T follicular helper cell (primary cell): ENCODE measurements at regions not wholly inside any gene's neighbourhood (a gene's known extent, or its start where the extent isn't known, plus 50 kb on each side); places are given as distances from the start of the nearest gene placed in this dataset.

Experiments used
- DNase-seq: peaks from one replicate; pipeline ENCODE4 v3.0.0-alpha.2; 2020; ENCODE audit warnings: low read depth

DNA sequence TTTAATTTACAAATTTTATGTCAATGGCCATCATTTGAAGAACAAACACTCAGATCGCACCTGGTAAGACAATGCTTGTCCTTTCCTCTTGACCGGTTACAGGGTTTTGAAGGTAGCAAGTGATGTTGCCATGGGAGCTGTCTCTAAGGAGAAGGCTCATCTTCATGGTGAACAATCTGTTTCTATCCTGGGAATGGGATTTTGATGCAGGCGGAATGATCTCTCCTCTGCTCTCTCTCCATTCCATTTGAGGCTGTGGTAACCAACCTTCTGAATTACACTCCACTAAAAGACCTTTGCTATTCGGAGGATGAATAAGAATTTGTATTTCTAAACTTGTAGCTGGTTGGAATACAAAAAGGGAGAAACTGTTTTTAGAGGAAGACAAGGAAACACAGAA lies 57.9 kb upstream of the SLC5A9 start:
- no peak for DNase-seq

DNA sequence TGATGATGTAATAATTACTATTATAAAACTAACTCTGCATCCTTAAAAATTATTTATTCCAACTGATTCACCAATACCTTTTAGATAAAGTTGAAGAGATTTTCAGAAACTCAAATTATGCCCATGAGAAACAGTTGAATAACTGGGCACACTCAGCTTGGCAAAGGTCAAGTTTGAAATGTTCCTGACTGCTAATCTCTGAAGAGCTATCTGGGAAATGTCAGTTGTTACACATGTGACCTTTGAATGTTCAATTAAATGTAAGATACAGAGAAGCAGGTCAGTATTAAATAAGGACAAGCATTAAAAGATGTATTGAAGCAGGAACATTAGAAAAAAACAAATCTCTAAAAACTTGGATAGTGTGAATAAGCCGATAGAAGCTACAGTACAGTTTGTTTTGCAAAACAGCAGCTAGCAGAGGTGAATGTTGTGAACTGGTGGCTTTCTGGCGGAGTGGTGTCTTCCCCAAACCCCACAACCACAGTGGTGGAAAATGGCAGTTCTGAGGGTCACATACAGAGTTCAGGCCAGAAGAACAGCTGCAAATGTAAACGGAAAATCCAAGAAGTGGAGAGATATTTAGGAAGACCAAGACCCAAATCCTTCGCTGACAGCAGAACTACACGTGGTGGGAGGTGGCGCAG lies 61.9 kb upstream of the SLC5A9 start:
- DNase-seq, result no peak

DNA sequence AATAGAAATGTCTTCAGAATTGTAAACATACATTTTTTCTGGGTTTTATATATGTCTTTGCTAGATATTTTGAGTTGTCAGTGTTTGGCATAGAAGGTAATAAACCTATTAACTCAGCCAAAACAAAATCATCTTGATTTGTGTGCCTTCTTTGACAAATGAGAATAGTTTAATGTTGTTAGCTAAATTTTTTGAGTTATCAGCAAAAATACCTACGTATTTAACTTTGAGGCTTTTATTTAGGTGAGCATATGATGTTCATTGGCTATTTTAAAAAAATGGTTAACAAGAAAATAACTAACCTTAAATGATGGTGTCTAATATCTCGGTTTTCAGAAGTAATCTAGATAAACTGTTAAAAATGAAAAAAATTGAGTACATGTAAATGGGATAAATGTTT lies 83.2 kb upstream of the SLC5A9 start:
- no peak for DNase-seq

DNA sequence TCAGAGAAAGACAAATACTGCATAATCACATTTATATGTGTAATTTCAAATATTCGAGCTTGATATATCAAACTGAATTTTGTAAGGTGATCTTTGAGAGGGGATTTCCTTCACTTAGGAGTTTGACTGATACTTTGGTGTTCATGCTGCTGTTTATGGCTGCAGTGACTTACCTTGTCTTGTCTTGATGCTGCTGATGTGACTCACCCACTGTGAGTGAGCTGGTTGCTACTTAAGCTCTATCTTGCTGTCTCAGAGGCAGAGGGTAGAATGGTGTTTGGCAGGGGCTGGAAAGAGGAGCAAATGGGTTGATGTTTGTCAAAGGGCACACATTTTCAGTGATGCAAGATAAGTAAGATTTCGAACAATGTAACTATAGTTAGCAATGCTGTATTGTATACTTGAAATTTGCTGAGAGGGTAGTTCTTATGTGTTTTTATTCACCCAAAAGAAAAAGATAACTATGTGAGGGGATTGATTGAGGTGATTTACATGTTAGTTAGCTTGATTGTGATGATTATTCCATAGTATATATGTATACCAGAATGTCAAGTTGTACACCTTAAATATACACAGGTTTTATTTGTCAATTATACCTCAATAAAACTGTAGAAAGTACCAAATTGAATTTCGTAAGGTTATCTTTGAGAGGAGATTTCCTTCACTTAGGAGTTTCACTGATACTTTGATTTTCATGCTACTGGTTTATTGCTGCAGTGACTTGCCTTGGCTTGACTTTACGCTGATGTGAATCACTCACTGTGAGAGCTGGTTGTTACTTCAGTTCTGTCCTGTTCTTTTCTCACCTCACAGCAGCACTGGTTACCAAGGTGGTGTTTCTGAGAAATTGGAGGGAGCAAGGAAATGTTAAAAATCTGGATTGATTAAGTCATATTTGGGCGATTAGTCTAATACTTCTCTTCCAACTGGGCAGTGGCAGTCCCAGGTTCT lies 94.5 kb upstream of the SLC5A9 start:
- DNase-seq, result no peak

DNA sequence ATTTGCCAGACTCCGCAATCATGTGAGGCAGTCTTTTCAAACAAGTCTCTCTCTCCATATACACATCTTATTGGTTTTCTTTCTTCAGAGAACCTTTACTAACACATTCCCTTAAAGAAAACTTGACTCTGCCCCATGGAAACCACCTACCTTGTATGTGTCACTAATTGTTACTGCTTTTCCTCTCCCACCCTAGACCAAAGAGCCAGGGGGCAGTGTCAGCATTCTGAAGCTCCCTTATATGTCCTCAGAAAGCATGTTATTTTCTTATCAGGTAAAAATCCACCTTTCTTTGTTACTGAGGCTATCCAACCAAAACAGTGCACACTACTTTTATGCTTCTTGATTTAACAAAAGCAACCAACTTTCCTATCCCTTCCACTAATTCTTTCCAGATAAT lies 98.9 kb upstream of the SLC5A9 start:
- no peak for DNase-seq

DNA sequence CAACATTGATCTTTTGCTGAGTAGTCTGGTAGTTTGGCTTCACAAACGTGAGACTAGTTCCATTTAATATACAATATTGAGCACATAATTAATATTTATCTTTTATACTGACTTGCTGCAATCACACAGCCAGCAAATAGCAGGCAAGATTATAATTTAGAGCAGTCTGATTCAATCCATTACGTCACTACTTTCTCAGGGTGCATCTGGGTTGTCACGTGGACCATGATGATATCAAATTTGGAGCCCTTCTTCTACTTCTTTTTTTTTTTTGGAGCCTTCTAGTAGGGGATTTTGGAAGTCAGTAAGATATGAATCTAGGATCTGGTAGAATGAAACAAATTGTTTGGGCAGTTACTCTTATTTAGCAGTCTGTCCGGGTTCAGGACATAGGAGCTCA lies 100.6 kb upstream of the SLC5A9 start:
- no peak for DNase-seq

DNA sequence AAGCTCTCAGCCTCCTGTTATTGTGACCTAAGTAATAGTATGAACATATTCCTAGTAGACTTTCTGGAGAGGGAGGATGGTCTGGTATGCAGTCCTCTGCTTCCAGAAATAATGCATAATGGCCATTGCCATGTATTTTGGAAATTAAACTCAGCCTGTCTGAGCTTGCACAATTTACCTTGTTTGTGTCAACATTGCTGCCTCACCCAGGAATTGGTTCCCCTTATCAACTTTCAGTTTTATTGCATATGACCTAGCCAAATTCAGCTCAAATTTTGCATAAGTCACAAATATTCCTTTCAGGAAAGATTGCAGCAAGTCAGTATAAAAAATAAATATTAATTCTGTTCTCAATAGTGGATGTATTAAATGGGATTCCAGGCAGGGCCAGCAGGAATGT lies 101.9 kb upstream of the SLC5A9 start:
- no peak for DNase-seq

DNA sequence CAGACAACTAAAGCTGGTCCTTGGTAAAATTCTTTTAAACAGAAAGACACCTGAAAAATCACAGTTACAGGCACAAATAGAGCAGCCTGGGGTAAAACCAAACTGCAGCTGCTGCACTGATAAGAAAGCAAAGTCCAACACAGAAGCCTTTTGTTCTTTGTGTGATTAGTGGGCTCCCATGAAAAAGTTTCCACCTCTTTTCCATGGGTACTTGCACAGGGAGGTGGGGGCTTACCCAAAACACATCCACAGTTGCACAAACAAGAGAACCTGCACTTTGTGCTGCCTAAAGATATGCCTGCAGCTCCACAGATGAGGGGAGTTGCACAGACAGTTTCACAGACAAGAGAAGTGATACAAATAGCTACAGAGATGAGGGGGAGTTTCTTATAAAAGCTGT lies 106.7 kb upstream of the SLC5A9 start:
- no peak for DNase-seq

DNA sequence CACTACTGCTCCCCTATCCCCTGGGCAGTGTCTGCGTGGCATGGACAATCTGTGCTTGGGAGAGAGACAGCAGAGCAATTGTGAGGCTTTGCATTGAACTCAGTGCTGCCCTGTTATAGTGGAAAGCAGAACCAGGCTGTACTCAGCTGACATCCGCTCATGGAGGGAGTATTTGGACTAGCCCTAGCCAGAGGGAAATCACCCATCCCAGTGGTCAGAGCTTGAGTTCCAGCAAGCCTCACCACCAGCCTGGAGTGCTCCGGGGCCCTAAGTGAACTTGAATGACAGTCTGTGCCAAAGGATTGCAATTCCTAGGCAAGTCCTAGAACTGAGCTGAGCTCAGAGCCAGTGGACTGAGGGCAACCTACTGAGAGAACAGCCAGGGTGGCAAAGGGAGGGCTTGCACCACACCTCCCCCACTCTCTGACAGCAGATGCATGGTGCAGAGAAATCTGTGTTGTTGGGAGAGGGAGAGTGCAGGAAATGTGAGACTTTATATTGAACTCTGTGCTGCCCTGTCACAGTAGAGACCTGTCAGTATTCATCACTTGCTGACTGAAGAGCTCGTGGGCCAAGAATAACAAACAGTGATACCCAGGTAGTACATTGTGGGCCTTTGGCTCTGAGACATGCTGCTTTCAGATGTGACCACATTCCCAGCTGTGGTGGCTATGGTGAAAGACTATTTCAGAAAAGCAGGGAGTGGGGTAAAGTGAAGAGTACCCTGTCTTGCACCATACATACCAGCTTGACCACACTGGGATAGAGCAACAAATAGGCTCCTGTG lies 107.7 kb upstream of the SLC5A9 start:
- DNase-seq, result no peak

DNA sequence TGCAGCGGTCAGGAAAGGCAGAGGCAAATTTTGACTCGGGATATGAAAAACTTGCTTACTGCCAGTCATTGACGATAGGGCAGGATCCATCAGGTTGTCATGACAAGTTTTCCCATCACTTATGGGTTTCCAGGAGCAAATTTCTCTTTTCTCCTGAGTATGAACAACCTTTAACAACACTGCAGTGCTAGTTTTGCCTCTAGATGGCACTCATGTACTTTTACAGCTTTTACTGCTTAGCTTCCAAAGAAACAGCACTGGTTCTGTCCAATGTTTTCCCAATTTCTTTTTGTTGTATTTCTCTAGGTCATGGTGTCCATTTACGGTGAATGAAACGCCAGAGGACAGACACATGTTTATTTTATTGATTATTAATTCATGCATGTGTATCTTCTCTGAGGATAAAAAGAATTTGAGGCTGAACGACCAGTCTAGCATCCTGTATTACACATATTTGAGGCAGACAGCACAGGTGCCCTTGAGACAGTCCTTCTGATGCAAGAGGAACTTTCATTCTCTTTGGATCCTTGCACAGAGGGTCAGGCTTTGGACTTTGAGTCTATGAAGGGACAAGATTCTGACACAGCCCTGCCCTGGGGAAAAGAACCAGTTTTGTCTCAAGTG lies 112.3 kb upstream of the TRABD2B start:
- no peak for DNase-seq

DNA sequence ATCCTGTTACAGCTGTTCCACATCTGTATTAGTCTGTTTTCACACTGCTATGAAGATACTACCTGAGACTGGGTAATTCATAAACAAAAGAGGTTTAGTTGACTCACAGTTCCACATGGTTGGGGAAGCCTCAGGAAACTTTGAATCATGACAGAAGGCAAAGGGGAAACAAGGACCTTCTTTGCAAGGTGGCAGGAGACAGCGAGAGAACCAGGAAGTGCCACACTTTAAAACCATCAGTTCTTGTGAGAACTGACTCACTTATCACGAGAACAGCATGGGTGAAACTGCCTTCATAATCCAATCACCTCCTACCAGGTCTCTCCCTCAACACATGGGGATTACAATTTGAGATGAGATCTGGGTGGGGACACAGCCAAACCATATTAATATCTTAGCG lies 110.3 kb upstream of the TRABD2B start:
- no peak for DNase-seq

DNA sequence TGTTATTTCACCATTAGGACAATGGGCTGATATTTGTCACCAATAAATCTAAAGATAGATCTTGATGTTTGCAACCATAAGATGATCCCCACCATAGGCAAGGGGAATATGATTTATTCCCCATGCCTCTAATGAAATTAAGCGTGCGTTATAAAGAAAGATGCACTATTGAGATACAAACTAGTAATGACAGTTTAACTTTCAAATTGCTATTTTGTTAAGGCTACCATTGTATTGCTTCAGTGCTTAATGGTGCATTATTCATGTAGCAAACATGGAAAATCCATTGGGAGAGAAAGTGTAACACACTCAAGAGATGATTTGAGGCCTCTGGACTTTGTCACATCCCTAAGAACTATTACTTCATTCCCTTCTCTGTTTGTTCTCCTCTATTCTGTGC lies 108.9 kb upstream of the TRABD2B start:
- DNase-seq, result no peak

DNA sequence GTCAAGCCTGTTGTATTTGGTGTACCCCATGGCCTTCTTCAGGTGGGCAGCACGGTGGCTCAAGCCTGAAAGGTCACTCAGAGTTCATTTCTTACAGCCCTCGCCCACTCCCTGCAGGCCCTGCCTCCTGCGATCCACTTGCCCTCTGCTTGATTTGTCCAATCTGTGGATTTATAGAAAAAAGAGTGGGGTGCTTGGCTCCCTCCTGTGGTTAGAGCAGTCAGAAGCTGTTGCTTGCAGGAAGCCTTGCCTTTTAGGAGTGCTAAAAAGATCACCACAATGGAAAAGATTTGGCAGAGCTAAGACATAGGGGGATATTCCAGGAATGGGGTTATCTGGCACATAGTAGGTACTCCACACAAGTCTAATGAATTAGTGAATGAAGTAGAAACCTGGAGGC lies 108.0 kb upstream of the TRABD2B start:
- DNase-seq, result no peak

DNA sequence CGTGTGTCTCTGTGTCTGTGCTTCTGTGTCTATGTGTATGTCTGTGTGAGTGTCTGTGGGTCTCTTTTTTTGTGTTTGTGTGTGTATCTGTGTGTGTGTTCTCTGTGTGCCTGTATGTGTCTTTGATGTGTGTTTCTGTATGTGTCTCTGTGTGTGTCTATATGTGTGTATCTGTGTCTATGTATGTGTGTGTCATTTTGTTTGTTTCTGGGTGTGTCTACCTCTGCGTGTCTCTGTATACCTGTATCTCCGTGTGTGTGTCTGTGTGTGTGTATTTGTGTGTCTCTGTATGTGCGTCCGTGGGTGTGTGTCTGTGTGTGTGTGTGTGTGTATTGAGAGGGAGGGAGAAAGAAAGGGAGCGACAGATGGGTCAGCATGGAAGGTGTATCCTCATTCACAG lies 106.3 kb upstream of the TRABD2B start:
- no peak for DNase-seq

DNA sequence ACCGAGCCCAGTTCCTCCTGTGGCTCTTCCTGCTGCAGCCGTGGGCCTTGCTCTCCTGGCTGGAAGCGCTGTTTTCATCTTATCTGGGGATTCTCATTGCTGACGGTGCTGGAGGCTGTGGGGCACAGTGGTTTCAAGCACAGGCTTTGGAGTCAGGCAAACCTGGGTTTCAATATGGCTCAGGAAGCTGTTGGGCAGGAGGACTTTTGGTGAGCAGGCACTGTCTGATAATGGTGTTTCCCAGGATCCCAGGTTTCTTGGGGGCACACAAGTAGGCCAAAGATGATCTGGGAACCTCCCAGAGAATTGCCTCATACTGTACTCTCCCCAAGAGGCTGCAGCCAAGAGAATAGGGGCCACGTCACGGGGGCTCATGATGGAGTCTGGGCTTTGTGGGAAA lies 105.6 kb upstream of the TRABD2B start:
- no peak for DNase-seq

DNA sequence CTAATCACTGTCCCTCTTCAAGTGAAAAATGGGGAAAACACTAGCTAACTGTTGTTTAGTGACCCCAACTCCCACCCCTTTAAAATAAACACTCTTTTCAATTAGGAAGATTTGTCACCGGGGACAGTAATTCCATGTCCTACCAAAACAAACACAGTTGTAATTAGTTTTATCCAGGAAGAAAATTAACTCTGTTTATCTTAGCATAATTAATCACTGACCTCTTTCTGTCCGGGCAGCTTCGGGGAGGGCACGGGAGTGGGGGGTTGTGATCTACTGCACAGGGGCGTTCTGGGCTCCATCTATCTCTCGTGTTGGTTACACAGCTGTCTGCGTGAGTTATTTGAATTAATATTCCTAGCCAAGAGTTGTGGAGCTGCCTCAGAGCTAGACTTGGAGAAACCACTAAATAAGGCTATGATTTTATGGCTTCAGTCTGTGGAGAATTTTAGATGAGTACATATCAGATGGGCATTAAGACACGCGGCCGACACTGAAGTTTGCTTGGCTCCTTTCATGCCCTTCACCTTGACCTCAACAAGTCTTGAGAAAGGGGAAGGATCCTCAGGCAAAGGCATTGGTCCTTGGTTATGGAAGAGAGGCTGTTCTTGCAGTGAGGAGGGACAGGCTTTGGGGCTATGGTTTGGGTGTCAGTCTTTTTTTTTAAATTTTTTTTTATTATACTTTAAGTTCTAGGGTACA lies 102.0 kb upstream of the TRABD2B start:
- DNase-seq, result no peak

DNA sequence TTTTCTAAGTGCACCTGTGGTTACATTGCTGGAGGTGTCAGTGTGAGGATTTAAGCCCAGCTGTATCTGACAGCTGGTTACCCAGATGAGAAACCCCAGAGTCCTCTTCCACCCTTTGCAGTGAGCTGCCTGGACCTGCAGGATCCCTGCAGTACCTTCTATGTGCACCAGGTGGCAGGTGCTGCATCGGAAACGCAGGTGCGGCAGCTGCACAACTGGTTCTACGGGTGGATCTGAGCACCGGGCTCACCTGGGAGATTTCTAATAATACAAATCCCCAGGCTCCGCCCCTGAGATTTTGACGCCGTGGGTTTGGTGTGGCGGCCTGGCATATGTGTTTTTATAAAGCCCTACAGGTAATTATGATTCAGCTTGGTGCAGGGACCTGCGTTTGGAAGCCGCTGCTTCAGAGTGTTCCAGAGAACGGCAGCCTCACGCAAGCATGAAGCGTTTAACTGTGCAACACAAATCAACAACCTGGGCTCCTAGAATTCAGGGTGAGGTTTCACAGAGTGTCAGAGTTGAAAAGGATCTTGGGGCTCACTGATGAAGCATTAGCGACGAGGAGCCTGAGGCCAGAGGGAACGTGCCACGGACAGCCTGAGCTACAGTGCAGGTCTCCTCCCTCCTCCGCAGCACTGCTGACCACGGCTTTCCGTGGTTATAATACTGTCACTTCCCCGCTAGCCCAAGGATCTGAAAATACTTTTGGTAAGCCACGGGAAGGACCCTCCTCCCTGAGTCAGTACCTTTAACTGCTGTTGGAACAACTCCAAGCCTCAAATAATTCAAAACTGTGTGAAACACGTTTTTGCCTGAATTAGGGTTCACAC lies 96.7 kb upstream of the TRABD2B start:
- DNase-seq, result peak; percentile 59

DNA sequence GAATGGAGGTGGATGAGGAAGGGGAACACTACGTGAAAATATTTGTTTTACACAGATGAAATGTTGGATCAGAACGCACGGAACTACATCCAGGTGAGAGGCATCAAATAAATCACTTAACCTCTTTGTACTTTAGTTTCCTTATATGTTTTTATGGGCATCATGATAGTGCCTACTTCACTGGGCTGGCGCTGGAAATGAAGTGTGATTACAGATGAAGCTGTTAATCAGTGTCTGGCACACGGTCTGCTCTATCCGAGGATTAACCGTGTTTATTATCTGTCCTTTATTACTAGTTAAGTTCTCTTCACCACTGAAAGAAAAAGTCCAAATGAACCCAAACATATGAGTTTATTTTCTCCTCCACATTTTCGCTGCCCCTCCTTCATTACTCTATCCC lies 96.0 kb upstream of the TRABD2B start:
- no peak for DNase-seq

DNA sequence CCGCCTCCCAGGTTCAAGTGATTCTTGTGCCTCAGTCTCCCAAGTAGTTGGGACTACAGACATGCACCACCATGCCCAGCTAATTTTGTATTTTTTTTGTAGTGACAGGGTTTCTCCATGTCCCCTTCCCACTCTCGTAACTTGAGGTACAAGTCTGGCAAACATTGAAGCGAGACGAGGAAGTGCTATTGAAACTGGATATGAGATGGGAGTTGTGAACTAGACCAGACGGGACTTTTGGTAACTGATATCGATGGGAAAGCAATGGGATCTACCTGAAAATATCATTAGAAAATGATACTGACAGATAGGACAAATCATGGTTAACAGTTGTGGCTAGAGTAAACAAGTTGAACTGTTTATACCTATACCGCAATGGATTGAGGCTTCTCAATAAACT lies 95.2 kb upstream of the TRABD2B start:
- DNase-seq, result no peak

DNA sequence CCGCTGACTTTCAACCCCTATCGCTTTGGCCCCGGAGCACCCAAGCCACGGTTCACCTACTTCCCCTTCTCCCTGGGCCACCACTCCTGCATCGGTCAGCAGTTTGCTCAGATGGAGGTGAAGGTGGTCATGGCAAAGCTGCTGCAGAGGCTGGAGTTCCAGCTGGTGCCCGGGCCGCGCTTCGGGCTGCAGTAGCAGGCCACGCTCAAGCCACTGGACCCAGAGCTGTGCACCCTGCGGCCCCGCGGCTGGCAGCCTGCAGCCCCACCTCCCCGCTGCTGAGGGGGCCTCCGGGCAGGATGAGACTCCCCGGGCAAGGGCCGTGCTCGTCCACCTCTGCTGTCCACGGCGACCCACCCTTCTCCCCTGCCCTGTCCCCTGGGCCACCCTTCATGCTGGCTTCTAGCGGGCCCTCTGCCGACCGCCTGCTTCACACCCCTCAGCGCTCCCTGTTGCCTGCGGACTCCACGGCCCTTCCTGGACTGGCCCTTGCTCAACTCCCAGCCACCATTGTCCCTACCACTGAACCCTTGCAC lies 92.2 kb upstream of the TRABD2B start:
- no peak for DNase-seq
